Stimulated activated CD4-positive, alpha-beta T cell treated with anti-CD3 and anti-CD28 coated beads, TNF-alpha, amount 100 ng/mL, for 24 hours (primary cell): ENCODE measurements at regions not wholly inside any gene's neighbourhood (a gene's known extent, or its start where the extent isn't known, plus 50 kb on each side); places are given as distances from the start of the nearest gene placed in this dataset.
"Not testable (repeated sequence)": the region's sequence is repeated elsewhere in the genome, so short reads cannot be mapped to it uniquely, and the experiment has no call there.

ENCODE experiments used
- DNase-seq, 3 experiments: peaks; one replicate each; pipeline ENCODE4 v3.0.0-alpha.2; 2020; ENCODE audit warnings: low read depth in 3 of 3

DNA sequence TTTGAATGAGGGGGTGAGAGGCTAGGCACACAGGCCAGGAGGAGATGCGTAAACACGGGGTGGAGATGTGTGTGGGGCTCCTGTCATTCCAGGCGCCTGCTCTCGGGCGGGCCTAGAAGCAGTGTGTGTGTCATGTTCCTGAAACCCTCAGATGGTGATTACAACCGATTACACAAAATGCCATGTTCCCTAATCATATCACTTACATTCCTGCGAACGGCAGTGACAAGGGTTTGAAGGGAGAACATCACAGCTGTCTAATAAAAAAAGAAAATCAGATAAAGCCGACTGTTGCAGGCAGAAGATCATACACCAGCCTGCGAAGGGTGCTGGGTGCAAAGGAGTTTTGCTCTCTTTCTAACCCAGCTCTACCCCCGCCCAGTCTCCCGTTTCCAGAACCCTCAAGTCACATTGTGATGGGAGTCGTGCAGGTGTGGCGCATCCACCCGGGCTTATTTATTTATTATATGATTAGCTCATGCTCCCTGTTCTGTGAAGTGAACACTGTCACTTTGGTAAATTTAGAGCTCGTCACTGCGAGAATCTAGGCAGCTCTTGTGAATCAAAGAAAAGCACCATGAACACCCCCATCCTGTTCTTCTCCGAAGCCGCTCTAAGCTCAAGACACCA is 140.3 kb downstream of the NR2F2 start:
- DNase-seq = no peak

DNA sequence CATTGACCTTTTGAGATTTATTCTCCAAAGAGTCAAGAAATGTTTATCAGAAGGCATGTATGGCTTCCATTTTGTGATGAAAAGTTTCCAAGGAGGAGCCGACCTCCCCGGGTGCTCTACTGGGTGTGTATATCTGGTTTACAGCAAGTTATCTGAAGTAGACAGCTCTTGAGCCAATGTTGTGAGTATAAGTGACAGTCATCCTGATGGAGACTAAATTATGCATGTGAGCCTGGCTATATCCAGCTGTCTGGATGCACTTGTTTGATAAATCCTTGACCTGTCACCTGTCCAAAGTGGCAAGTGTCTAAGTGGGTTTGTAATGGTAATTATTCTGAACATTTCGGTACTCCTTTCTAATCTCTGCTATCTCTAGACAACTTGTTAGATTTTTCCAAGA is 142.2 kb downstream of the NR2F2 start:
- no peak for DNase-seq

GRCh38 chr15:96473556-96473955 is 143.1 kb downstream of the NR2F2 start:
- no peak for DNase-seq

DNA sequence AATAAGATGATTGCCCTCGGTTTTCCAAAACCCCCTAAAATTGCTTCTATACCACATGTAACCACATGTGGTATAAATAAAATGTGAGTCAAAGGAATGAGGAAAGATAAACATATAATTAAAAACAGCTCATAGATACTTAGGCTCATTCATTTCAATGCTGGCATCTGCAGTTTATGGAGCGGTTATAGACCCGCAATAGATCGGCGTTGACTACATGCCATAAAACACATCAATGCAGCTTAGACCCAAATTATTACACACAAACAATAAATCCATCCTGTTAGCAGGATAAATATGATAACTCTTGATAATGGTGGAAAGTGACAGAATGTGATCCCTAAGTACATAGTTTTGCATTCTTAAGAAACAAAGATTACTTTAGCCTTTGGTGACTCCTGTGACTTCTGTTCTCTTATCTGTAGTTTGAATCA is 143.7 kb downstream of the NR2F2 start:
- no peak for DNase-seq

DNA sequence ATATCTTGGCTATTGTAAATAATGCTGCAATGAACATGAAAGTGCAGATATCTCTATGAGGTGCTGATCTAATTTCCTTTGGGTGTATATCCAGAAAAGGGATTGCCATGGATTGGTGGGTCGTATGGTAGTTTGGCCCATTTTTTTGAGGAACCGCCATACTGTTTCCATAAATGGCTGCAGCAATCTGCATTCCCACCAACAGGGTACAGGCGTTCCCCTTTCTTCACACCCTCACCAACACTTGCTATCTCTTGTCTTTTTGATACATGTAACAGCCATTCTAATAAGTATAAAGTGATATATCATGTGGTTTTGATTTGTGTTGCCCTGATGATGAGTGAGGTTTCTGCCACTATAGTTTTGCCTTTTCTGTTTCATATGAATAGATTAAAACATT is 146.7 kb downstream of the NR2F2 start:
- no peak for DNase-seq

DNA sequence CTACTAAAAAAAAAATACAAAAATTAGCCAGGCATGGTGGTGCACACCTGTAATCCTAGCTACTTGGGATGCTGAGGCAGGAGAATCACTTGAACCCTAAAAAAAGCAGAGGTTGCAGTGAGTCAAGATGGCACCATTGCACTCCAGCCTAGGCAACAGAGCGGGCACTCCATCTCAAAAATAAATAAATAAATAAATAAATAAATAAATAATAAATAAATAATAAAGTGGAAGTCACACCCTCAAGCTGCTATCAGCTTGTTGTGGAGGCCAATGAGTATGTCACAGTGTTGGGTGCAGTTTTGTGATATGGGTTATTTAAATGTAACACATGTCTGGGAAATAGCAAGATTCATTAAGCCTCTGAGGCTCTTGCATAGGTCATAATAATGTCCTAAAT is 153.9 kb downstream of the NR2F2 start:
- DNase-seq = not testable (repeated sequence)

DNA sequence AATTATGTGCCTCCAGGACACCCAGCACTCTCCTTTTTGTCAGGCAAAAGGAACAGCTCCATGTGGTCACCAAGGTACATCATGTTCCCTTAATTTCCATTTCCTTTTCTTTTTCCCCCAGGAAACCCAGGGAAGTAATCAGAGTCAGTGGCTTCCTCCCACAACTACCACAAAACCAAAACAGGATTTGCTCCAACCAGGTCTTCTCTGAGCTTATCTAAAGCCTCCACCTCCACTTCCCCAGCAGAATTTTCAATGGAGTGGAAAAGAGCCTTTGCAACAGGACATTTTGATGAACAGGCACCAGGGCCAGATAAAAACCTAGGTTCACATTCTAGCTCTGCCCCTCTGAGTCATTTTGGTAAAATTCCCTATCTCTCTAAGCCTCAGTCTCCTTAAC is 154.3 kb downstream of the NR2F2 start:
- no peak for DNase-seq

DNA sequence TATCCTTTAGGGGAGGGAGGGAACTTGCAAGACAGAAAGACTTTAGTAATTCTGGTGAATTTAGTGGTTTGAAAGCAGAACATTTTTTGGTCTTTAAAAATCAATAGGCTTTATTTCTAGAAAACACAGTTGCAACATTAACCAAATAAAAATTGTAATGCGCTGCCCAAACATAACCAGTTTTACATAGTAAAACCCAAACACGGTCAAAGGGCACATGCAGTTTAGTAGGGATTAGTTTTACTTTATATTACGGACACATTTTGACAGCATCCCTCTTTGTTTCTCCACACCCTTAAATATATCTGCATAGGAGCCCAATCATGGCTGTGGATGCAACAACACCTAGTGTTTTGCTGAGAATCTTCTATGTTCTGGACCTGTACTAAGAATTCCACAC is 156.7 kb downstream of the NR2F2 start:
- no peak for DNase-seq

DNA sequence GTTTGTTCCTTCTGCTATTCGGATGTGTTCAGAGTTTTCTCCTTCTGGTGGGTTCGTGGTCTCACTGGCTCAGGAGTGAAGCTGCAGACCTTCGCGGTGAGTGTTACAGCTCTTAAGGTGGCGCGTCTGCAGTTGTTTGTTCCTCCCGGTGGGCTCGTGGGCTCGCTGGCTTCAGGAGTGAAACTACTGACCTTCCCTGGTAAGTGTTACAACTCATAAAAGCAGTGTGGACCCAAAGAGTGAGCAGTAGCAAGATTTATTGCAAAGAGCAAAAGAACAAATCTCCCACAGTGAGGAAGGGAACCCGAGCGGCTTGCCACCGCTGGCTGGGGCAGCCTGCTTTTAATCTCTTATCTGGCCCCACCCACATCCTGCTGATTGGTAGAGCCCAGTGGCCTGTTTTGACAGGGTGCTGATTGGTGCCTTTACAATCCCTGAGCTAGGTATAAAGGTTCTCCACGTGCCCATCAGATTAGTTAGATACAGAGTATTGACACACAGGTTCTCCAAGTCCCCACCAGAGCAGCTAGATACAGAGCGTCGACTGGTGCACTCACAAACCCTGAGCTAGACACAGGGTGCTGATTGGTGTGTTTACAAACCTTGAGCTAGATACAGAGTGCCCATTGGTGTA is 160.7 kb downstream of the NR2F2 start:
- DNase-seq = not testable (repeated sequence)

GRCh38 chr15:96491700-96492644 is 161.5 kb downstream of the NR2F2 start:
- not testable (repeated sequence) for DNase-seq

GRCh38 chr15:96494505-96494904 is 164.0 kb downstream of the NR2F2 start:
- DNase-seq = no peak

- no peak for DNase-seq
These were observed 164.9 kb downstream of the NR2F2 start for GRCh38 chr15:96495386-96495785.

GRCh38 chr15:96497951-96498350 is 167.5 kb downstream of the NR2F2 start:
- no peak for DNase-seq

DNA sequence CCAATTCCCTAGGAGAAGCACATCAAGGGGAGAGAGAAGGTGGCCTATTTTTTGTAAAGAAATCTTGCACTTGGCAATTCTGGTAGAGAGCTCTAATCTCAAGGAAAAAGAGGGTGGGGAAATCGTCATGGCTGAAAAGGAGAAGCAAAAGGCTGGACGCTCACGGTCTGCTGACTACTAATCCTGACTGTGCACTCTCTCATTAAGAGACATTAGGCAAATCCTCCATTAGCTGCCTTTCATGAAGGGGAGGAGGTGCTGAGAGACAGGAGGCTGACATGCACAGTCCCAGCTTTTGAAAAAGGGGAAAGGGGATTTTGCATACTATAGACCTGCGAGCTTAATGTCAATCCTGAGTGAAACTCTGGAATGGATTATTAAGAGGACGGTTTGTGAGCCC is 170.0 kb downstream of the NR2F2 start:
- DNase-seq = no peak

- no peak for DNase-seq
These were observed 170.9 kb downstream of the NR2F2 start for GRCh38 chr15:96501362-96501761.

- no peak for DNase-seq
These were observed 171.7 kb downstream of the NR2F2 start for GRCh38 chr15:96502196-96502595.

GRCh38 chr15:96503276-96503675 is 172.8 kb downstream of the NR2F2 start:
- no peak for DNase-seq

- DNase-seq = no peak
These were observed 173.9 kb downstream of the NR2F2 start for GRCh38 chr15:96504371-96504770.

DNA sequence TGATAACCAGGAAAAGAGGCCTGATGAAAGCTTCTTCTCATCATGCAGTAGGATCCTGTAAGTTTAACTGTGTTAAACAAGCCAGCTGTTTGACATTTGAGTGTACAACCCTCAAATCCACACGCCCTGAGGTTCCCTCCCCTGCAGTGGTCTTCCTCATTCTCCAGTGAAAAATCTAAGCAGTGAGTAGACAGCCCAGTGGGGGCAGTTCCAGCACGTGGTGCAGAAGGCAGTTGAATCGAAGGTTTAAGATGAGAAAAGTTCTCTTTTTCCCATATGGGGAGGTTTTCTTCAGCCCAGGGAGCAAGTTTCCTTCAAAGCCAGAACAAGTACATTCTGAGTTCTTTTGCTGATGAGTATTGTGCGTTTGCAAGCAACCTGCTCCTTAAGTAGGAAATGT is 174.5 kb downstream of the NR2F2 start:
- no peak for DNase-seq

DNA sequence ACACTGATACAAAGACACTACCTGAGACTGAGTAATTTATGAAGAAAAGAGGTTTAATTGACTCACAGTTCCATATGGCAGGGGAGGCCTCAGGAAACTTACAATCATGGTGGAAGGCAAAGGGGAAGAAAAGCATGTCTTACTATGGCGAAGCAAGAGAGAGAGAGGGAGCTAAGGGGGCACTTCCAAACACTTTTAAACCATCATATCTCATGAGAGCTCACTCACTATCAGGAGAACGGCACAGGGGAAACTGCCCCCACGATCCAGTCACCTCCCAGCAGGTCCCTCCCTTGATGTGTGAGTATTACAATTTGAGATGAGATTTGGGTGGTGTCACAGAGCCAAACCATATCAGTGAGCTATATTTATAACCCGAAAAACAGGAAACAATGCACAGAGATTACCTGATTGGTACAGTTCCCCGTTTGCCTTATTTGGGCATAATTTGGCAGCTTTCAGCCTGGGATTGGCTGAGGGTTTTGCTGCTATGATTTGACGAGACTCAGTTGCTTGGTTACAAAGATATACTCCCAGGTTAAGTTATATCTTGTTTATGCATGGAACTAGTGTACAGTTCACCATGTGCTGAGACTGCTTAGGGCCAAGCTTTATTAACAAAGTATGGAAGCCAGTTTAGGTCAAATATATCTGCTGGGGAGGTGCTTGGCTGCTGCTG is 184.2 kb downstream of the NR2F2 start:
- no peak for DNase-seq

GRCh38 chr15:96515371-96515770 is 184.9 kb downstream of the NR2F2 start:
- DNase-seq = no peak

DNA sequence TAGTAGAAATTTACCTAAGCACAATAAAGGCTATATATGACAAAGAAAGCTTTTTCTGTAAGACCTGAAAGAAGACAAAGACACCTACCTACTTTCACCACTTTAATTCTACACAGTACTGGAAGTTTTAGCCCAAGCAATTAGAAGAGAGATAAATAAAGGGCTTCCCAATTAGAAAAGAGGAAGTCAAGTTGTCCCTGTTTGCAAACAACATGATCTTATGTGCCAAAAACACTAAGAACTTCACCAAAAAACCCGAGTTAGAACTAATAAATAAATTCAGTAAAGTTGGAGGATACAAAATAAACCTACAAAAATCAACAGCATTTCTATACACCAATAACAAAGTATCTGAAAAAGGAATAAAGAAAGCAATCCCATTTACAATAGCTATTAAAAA is 190.9 kb downstream of the NR2F2 start:
- DNase-seq = no peak
